Osteoblast (primary cell): ENCODE measurements at regions not wholly inside any gene's neighbourhood (a gene's known extent, or its start where the extent isn't known, plus 50 kb on each side); places are given as distances from the start of the nearest gene placed in this dataset.
A peak's percentile ranks its signal among the peaks of the same experiment; 100 is the strongest.

Source experiments
- DNase-seq: peaks from one replicate; pipeline ENCODE4 v3.0.0; 2011; ENCODE audit warnings: low spot score, mixed read lengths; ENCODE audit not compliant: insufficient read length; ENCODE audit errors: missing footprints
- H2AFZ ChIP-seq: 2 replicates; pipeline ENCODE4 v1.6.0; 2011; ENCODE audit warnings: mild to moderate bottlenecking, low read length
- H3K27ac ChIP-seq: 2 replicates; pipeline ENCODE4 v1.5.1; 2011; ENCODE audit warnings: mild to moderate bottlenecking, low read depth, low read length, moderate library complexity
- H3K27me3 ChIP-seq: 2 replicates; pipeline ENCODE4 v1.6.0; 2012; ENCODE audit warnings: mild to moderate bottlenecking, control low read depth, inconsistent platforms, low read length, moderate library complexity; ENCODE audit not compliant: insufficient read depth
- H3K36me3 ChIP-seq: 2 replicates; pipeline ENCODE4 v1.5.1; 2011; ENCODE audit warnings: mild to moderate bottlenecking, low read length, control low read depth, moderate library complexity; ENCODE audit not compliant: insufficient read depth
- H3K4me1 ChIP-seq: 2 replicates; pipeline ENCODE4 v1.5.1; 2011; ENCODE audit warnings: mild to moderate bottlenecking, low read length, control low read depth, moderate library complexity; ENCODE audit not compliant: insufficient read depth
- H3K4me2 ChIP-seq: 2 replicates; pipeline ENCODE4 v1.6.0; 2011; ENCODE audit warnings: mild to moderate bottlenecking, low read length; ENCODE audit not compliant: insufficient read depth
- H3K4me3 ChIP-seq: fragments of 200-600 bp; sonication (generic); 3 replicates; pipeline ENCODE4 v1.5.1; 2012; ENCODE audit warnings: mild to moderate bottlenecking, low read length, inconsistent platforms; ENCODE audit not compliant: insufficient read depth
- H3K79me2 ChIP-seq: 2 replicates; pipeline ENCODE4 v1.6.0; 2012; ENCODE audit warnings: mild to moderate bottlenecking, low read length, control low read depth, inconsistent platforms; ENCODE audit not compliant: insufficient read depth
- H3K9me3 ChIP-seq: 2 replicates; pipeline ENCODE4 v1.5.1; 2011; ENCODE audit warnings: low read depth, low read length, control low read depth
- H4K20me1 ChIP-seq: 2 replicates; pipeline ENCODE4 v1.6.0; 2012; ENCODE audit warnings: mild to moderate bottlenecking, low read length, control low read depth; ENCODE audit not compliant: insufficient read depth
- CTCF ChIP-seq: IDR thresholded peaks from 2 replicates; pipeline ENCODE4 v1.5.1; 2011; ENCODE audit warnings: mild to moderate bottlenecking, low read depth, low read length, moderate library complexity; ENCODE audit errors: extremely low read depth

- H2AFZ ChIP-seq: no peak overlapping the region
- H3K27ac ChIP-seq: no peak overlapping the region
- H3K36me3 ChIP-seq: no peaks in the 10 kb centered on the region
- no peak for DNase-seq
- H3K4me1 ChIP-seq: peaks cover 7% of the 10 kb centered on the region
- no peaks in the 10 kb centered on the region for H3K79me2 ChIP-seq
- no peaks in the 10 kb centered on the region for H4K20me1 ChIP-seq
- H3K4me2 ChIP-seq: no peak overlapping the region
- no peak overlapping the region for H3K4me3 ChIP-seq
- no peak for TF ChIP-seq CTCF
- no peaks in the 10 kb centered on the region for H3K9me3 ChIP-seq
- peaks cover 27% of the 10 kb centered on the region for H3K27me3 ChIP-seq
Observed at GRCh38 chr18:55031576-55031975, 72.3 kb upstream of the CCDC68 start.

GRCh38 chr18:55031164-55031563 is 71.9 kb upstream of the CCDC68 start:
- no peak for TF ChIP-seq CTCF
- DNase-seq: no peak
- H3K36me3 ChIP-seq: no peaks in the 10 kb centered on the region

GRCh38 chr18:55024564-55024963 is 65.3 kb upstream of the CCDC68 start:
- Histone ChIP-seq H4K20me1 (no peaks in the 10 kb centered on the region), H3K79me2 (no peaks in the 10 kb centered on the region), H3K27me3 (peaks cover 12% of the 10 kb centered on the region), H3K27ac (no peak overlapping the region), H3K9me3 (no peaks in the 10 kb centered on the region), H2AFZ (no peak overlapping the region), H3K4me3 (no peak overlapping the region), H3K4me2 (no peak overlapping the region), H3K4me1 (no peaks in the 10 kb centered on the region), H3K36me3 (no peaks in the 10 kb centered on the region)
- no peak for DNase-seq
- no peak for TF ChIP-seq CTCF

More at GRCh38 chr18:55031164-55031563, 71.9 kb upstream of the CCDC68 start:
- H3K79me2 ChIP-seq: no peaks in the 10 kb centered on the region
- peaks cover 27% of the 10 kb centered on the region for H3K27me3 ChIP-seq
- no peak overlapping the region for H3K4me3 ChIP-seq
- no peaks in the 10 kb centered on the region for H3K9me3 ChIP-seq
- no peaks in the 10 kb centered on the region for H4K20me1 ChIP-seq
- no peak overlapping the region for H3K4me2 ChIP-seq
- H3K4me1 ChIP-seq: peaks cover 7% of the 10 kb centered on the region
- H3K27ac ChIP-seq: no peak overlapping the region
- H2AFZ ChIP-seq: no peak overlapping the region

- Histone ChIP-seq H3K9me3 (no peaks in the 10 kb centered on the region), H3K27ac (no peak overlapping the region), H3K27me3 (no peaks in the 10 kb centered on the region), H2AFZ (no peak overlapping the region), H3K4me1 (peaks cover 5% of the 10 kb centered on the region), H3K36me3 (no peaks in the 10 kb centered on the region), H3K4me3 (no peak overlapping the region), H3K4me2 (no peak overlapping the region), H4K20me1 (no peaks in the 10 kb centered on the region), H3K79me2 (no peaks in the 10 kb centered on the region)
- DNase-seq: peak; percentile 67
- no peak for TF ChIP-seq CTCF
Observed at GRCh38 chr18:55018602-55019001, 59.3 kb upstream of the CCDC68 start.
